Transverse colon (tissue), 4 donors: ENCODE measurements at regions not wholly inside any gene's neighbourhood (a gene's known extent, or its start where the extent isn't known, plus 50 kb on each side); places are given as distances from the start of the nearest gene placed in this dataset.
"Not testable (repeated sequence)": the region's sequence is repeated elsewhere in the genome, so short reads cannot be mapped to it uniquely, and the experiment has no call there.

Source experiments
- DNase-seq: peaks from one replicate; pipeline ENCODE4 v3.0.0-alpha.2; 2019
- H3K27ac ChIP-seq, 4 donors: fragments of 200-600 bp; sonication (generic); 2 replicates each; pipeline ENCODE4 v1.5.1; 2016 to 2018; ENCODE audit warnings: inconsistent platforms in 4 of 4
- H3K27me3 ChIP-seq: fragments of 200-600 bp; sonication (generic); 2 replicates; pipeline ENCODE4 v1.5.1; 2017; ENCODE audit warnings: inconsistent platforms
- H3K36me3 ChIP-seq, 4 donors: fragments of 200-600 bp; sonication (generic); 2 replicates each; pipeline ENCODE4 v1.5.1; 2017 to 2019; ENCODE audit warnings: inconsistent platforms in 4 of 4
- H3K4me1 ChIP-seq, 4 donors: fragments of 200-600 bp; sonication (generic); 2 replicates each; pipeline ENCODE4 v1.5.1; 2017 to 2020; ENCODE audit warnings: inconsistent platforms in 4 of 4
- H3K4me3 ChIP-seq, 4 donors: fragments of 200-600 bp; sonication (generic); 1 replicate in 1 of 4; 2 replicates in 3 of 4; pipeline versions ENCODE4 v1.5.1 to v1.6.1; 2017 to 2019; ENCODE audit warnings: inconsistent platforms in 4 of 4
- H3K9me3 ChIP-seq, 2 donors: fragments of 200-600 bp; sonication (generic); 2 replicates each; pipeline ENCODE4 v1.5.1; 2017 to 2019; ENCODE audit warnings: inconsistent platforms in 2 of 2
- CTCF ChIP-seq, 5 experiments: fragments of 200-600 bp in 3 of 5; fragments of 450-650 bp in 2 of 5; sonication (generic) in 3 of 5; IDR thresholded peaks; 1 replicate in 2 of 5; 2 replicates in 3 of 5; pipeline ENCODE4 v1.5.1; 2016 to 2017; ENCODE audit warnings: antibody characterized with exemption in 5 of 5, inconsistent platforms in 3 of 5, mild to moderate bottlenecking in 2 of 5, moderate library complexity in 1 of 5
- EP300 ChIP-seq: sonication (generic); formaldehyde crosslinking; IDR thresholded peaks from one replicate; pipeline ENCODE4 v1.6.1; 2017; ENCODE audit warnings: antibody characterized with exemption, low read depth
- POLR2A ChIP-seq: fragments of 450-650 bp; IDR thresholded peaks from one replicate; pipeline ENCODE4 v1.6.1; 2016; ENCODE audit warnings: antibody characterized with exemption, mild to moderate bottlenecking, moderate library complexity
- POLR2AphosphoS5 ChIP-seq, 3 donors: sonication (generic); formaldehyde crosslinking; IDR thresholded peaks; one replicate each; pipeline ENCODE4 v1.6.1; 2016; ENCODE audit warnings: antibody characterized with exemption in 3 of 3
- WGBS, 2 donors: methylation state at CpG; one replicate each; pipeline ENCODE4 v1.1.5; 2018; ENCODE audit warnings: low coverage in 1 of 2; 5-methylcytosine and 5-hydroxymethylcytosine counted together
- in situ Hi-C, 4 donors: fragments of 200-750 bp; cut with MboI; loops; one replicate each; pipeline versions ENCODE4 v1.15.0 to v1.15.1; 2017; ENCODE audit warnings: low sequenced_read_pairs in 3 of 4, low pct_ligation_motif_present in 1 of 4, low pct_unique_long_range_greater_than_20kb in 1 of 4
- intact Hi-C: fragments of 100-400 bp; cut with DNase I; formaldehyde crosslinking; loops from one replicate; pipeline ENCODE4 v1.15.1; 2023; ENCODE audit warnings: low total_unique reads

- 27 to 47% methylated on average over 1 of the region's 1 CpG for WGBS, 2 donors
- Histone ChIP-seq H3K9me3 (no peaks in the 10 kb centered on the region), H3K4me3 (no peak overlapping the region), H3K4me1 (no peaks in the 10 kb centered on the region), H3K27ac (no peak overlapping the region), H3K36me3 (no peaks in the 10 kb centered on the region), H3K27me3 (no peaks in the 10 kb centered on the region)
- in situ Hi-C loops (no loop called here), intact Hi-C loops (no loop called here)
- DNase-seq, result no peak
- no peak for TF ChIP-seq CTCF (IDR thresholded peaks at IDR 0.05)
These were observed 834.3 kb downstream of the PLOD2 start for GRCh38 chr3:145326666-145327065.

GRCh38 chr3:145333427-145333826, 827.6 kb downstream of the PLOD2 start:
- H3K9me3 ChIP-seq, H3K27me3 ChIP-seq, H3K4me1 ChIP-seq, DNase-seq, H3K4me3 ChIP-seq, in situ Hi-C loops, intact Hi-C loops, H3K27ac ChIP-seq, H3K36me3 ChIP-seq: not testable (repeated sequence)
- WGBS, 2 donors, result 90% methylated on average over 25 of the region's 31 CpGs; no CpG with 5 or more reads in 1 of the 2 donors

GRCh38 chr3:145333931-145334330, 827.1 kb downstream of the PLOD2 start:
- in situ Hi-C loops (no loop called here), intact Hi-C loops (no loop called here)
- no peaks in the 10 kb centered on the region for H3K36me3 ChIP-seq
- H3K4me3 ChIP-seq, result no peak overlapping the region
- WGBS, 2 donors, result 65 to 85% methylated on average over 6 to 13 of the region's 13 CpGs
- DNase-seq, result no peak
- no peak overlapping the region for H3K27ac ChIP-seq
- H3K4me1 ChIP-seq, result no peaks in the 10 kb centered on the region
- H3K9me3 ChIP-seq, result no peaks in the 10 kb centered on the region
- TF ChIP-seq CTCF (IDR thresholded peaks at IDR 0.05), result no peak
- no peak for TF ChIP-seq POLR2AphosphoS5 (IDR thresholded peaks at IDR 0.05)
- TF ChIP-seq POLR2A, result no peak
- no peak for TF ChIP-seq EP300
- H3K27me3 ChIP-seq, result no peaks in the 10 kb centered on the region

GRCh38 chr3:145355206-145355605, 805.8 kb downstream of the PLOD2 start:
- TF ChIP-seq CTCF (IDR thresholded peaks at IDR 0.05) (no peak), POLR2AphosphoS5 (IDR thresholded peaks at IDR 0.05) (no peak), EP300 (no peak), POLR2A (no peak)
- WGBS, 2 donors, result 92 to 95% methylated on average over 4 of the region's 4 CpGs
- H3K27me3 ChIP-seq, result no peaks in the 10 kb centered on the region

GRCh38 chr3:145357453-145357852, 803.5 kb downstream of the PLOD2 start:
- no peak overlapping the region for H3K4me3 ChIP-seq
- no peak for DNase-seq
- TF ChIP-seq POLR2AphosphoS5 (IDR thresholded peaks at IDR 0.05) (no peak), POLR2A (no peak), CTCF (IDR thresholded peaks at IDR 0.05) (no peak), EP300 (no peak)
- WGBS, 2 donors, result 57 to 80% methylated on average over 3 to 5 of the region's 5 CpGs
- no peaks in the 10 kb centered on the region for H3K4me1 ChIP-seq
- in situ Hi-C loops (no loop called here), intact Hi-C loops (no loop called here)
- H3K9me3 ChIP-seq, result no peaks in the 10 kb centered on the region
- no peaks in the 10 kb centered on the region for H3K27me3 ChIP-seq
- no peak overlapping the region for H3K27ac ChIP-seq
- no peaks in the 10 kb centered on the region for H3K36me3 ChIP-seq

More at GRCh38 chr3:145355206-145355605, 805.8 kb downstream of the PLOD2 start:
- no peaks in the 10 kb centered on the region for H3K9me3 ChIP-seq
- in situ Hi-C loops (no loop called here), intact Hi-C loops (no loop called here)
- H3K27ac ChIP-seq, result no peak overlapping the region
- H3K36me3 ChIP-seq, result no peaks in the 10 kb centered on the region
- no peak for DNase-seq
- H3K4me1 ChIP-seq, result no peaks in the 10 kb centered on the region
- no peak overlapping the region for H3K4me3 ChIP-seq
